ENCODE measurements at regions not wholly inside any gene's neighbourhood (a gene's known extent, or its start where the extent isn't known, plus 50 kb on each side); places are given as distances from the start of the nearest gene placed in this dataset.
"Not testable (repeated sequence)": the region's sequence is repeated elsewhere in the genome, so short reads cannot be mapped to it uniquely, and the experiment has no call there.

DNA sequence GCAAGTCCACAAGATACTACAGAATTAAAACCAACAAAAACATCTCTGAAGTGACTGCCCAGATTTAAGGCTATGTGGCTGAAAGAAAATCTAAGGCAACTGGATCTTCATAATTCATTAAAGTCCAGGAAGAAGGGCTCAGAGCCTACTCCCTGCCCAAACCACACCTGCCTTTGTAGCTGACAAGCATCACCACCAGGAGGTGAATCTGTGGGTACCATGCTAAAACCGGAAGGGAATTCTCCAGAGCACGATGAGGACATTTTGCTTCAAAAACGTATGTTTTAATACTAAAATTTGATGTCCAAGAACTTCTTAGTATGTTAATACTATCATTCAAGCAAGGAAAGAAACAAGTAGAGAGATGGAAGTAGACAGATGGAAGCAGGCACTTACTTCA, 495.9 kb upstream of the NECTIN3 start:
- DNase-seq: peak; percentile 3

DNA sequence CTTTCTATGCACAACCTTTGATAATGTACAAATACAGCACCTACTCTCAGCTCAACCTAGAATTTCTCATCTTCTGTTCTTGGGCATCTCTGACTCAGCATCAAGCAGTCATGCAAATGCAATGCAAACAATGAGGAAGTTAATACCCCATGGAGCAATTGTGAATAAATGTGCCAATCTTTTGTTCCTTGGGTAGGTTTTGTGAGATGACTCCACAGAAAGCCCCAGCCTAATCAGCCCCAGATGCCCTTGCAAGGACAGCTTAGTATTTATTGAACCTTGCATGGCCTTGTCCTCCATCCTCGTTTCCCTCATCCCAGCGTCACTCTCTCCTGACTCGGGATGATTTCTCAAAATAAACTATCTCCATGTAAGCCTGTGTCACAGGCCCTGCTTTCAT, 494.7 kb upstream of the NECTIN3 start:
- no peak for DNase-seq

DNA sequence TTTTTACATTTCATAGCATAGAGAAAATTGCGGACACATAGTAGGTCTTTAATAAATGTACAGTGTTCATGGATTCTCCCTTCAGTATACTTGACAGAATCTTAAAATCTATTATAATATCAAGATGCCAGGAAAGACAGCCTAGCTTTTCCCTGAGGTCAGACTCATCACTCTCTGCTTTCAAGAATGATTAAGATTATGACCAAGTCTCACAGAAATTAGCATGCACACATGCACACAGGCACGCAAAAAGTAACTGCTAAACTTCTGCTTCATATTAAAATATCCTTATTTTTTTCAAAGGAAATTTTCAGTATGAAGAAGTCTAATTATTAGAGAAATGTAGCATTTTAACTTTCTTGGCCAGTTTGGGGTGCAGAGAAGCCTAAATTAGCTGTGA, 493.8 kb upstream of the NECTIN3 start:
- DNase-seq: no peak

DNA sequence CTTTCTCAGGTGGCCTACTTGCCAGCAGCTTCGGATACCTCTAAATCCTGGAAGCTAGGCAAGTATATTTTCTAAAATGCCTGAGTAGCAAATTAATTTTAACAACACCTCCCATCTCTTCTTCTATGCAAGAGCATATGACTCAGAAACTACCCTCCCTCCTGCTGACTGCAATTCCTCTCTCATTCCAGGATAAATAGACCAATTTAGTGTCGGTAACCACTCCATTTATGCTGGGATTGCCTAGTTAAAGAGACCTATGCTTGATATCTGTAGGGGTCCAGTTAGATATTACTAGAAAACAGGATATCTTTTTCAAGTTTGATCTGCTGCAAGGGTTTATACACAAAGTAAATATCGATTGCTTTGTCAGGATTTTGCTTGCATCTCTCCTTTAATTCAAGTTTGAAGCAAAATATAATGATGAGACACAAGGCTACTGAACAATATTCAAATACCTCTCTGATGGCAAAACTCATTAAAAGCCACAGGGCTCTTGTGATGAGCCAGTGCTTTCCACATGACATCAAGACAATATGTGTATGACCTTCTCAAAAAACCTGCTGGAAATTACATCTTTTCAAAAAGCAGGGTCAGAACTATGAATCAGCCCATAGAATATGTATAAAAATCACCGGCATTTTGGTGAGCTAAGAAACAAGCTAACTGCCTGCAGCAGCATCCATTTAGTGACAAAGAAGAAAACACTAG, 491.6 kb upstream of the NECTIN3 start:
- DNase-seq: no peak

DNA sequence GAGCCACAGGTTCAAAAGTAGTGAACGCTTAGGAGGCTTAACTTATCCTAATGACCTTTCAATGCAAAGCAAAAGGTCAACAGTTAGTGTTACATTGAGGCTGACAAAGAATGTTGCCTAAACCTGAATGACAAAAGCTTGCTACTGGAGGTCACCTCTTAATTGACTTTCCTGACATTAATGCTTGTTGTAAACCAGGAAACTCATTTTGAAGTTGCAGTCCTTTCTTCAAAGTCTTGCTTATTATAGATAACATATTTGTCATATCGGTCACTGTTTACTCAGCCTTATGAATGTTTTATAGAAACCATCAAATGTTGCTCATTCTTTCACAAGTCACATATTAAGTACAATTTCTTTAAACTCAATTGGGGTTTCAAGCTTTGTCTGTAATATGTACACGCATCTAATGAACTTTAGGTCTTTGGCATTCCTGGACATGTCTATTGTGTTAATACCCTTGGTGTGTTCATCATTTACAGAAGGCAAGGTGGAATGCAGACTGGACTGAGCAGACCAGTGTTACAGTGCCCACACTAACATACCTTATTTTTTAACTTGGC, 488.2 kb upstream of the NECTIN3 start:
- no peak for DNase-seq

- DNase-seq: no peak
These were observed 482.7 kb upstream of the NECTIN3 start for GRCh38 chr3:110588906-110589305.

DNA sequence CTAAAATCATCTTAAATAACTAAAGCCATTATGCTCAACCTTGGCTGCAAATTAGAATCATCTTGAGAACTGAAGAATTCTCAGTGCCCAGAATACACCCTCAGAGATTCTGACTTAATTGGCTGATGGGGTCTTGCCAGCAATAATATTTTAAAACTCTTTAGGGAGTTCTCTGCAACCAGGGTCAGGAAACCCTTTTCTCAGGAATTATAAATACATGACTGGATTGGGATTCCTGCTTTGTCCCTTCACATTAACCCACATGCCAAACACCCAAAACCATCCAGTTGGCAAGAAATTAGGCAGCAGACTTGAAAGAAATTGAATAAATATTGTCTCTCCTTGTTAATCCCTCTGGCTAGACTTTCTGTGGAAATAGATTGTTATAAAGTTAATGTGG, 482.3 kb upstream of the NECTIN3 start:
- no peak for DNase-seq

GRCh38 chr3:110593749-110594148, 477.9 kb upstream of the NECTIN3 start:
- no peak for DNase-seq

DNA sequence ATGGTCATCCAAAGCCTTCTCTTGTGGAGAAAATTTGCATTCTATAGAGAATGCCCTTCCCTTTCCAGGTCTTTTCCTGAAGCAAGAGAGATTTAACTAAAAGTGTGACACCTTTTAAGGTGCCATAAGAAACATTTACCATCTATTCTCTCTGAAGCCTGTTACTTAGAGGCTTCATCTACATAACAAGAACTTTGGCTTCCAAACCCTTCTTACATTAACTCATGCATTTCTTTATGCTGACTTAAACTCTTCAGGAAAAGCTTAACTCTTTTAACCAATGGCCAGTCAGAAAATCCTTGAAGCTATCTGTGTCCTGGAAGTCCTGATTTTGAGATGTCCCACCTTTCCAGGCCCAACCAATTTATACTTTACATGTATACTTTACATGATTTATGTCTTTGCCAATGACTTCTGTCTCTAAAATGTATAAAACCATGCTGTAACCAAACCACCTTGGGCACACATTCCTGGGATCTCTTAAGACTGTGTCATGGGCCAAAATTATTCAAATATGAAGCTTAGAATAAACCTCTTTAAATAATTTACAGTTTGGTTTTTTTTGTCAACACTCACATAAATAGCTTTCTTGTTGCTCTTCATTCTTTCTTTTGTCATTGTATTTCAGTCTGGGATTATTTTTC, 472.6 kb upstream of the NECTIN3 start:
- DNase-seq: no peak

- no peak for DNase-seq
These were observed 463.1 kb upstream of the NECTIN3 start for GRCh38 chr3:110608566-110608965.

- no peak for DNase-seq
These were observed 459.6 kb upstream of the NECTIN3 start for GRCh38 chr3:110612045-110612444.

DNA sequence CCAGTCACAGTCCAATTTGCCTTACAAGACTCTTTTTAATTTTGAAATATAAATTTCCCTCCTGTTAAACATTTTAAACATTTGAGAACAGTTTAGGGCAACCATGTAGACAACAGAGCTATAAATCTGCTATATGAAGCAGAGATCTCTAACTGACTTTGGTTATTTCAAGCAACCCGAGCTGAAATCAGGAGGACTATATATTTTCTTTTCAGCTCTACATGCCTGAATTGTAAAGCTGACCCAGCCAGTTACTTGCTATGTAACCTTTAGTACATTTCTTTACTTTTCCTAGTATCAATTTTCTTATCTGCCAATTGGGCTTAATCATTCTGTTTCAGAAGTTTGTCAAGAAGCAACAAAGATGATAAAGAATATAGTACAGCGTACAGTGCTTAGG, 457.4 kb upstream of the NECTIN3 start:
- no peak for DNase-seq

GRCh38 chr3:110615454-110615853, 456.2 kb upstream of the NECTIN3 start:
- DNase-seq: no peak

DNA sequence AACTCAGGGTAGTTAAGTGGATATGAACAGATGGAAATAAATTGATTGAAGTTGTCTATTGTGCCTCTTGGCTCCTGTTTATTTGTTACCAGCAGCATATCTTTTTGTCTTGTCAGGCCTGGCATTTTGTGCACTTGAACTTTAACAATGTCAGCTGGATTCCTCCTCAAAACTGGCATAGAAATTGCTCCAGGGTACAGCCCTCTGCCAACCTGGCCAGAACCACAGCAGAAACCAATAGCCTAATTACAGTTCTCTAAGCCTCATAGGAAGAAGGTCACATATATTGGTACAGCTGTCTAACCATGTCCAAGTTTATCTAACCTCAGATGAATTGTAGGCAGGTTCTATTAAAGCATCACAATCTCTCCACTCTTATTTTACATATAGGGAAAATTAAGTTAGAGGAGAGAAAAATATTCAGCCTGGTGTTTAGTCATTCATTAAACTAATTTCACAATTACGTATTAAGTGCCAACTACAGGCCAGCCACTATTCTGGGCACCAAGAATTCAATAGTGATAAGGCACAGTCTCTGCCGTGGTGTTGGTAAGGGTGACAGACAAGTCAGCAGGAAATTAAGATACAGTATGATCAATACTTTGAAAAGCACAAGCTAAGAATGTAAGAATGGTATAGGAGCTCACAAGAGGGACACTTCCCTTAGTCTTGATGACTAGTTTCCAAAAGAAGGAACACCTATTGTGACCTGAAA, 452.9 kb upstream of the NECTIN3 start:
- no peak for DNase-seq

GRCh38 chr3:110620118-110620517, 451.5 kb upstream of the NECTIN3 start:
- DNase-seq: peak; percentile 80

DNA sequence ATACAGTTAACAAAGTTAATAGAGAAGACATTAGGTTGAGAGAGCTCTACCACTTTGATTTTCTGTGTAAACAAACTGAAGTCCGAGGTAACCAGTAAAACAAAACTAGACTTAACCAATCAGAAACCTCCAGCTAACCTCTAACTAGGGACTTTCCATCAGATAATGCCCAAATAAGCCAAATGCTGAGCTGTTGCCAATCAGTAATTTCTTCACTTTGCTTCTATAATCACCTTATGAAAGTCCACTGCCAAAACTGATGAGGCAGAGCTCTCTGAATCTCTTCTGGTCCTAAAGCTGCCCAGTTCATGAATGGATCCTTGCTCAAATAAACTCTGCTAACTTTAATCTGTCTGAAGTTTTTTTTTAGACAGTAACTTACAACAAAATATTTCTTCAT, 448.0 kb upstream of the NECTIN3 start:
- no peak for DNase-seq

- DNase-seq: no peak
These were observed 447.0 kb upstream of the NECTIN3 start for GRCh38 chr3:110624576-110624975.

GRCh38 chr3:110625201-110625747, 446.3 kb upstream of the NECTIN3 start:
- DNase-seq: no peak

DNA sequence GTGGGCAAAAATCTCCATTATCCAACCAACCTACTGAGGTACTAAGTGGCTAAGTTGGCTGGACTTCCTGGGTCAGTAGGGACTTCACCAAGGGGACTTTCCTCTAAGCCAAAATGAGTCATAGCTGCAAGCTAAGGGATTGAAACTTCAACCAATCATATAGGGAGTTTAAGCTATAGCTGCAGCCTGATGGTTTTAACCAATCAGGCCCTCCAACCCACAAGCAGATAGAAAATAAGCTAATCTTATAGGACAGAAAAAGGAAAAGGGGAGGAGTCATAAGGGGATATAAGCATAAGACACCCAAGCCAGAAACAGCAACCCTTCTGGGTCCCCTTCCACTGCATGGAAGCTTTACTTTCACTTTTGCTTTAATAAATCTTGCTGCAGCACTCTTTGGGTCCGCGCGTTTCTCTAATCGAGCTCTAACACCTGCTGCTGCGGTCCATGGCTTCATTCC, 444.9 kb upstream of the NECTIN3 start:
- not testable (repeated sequence) for DNase-seq

DNA sequence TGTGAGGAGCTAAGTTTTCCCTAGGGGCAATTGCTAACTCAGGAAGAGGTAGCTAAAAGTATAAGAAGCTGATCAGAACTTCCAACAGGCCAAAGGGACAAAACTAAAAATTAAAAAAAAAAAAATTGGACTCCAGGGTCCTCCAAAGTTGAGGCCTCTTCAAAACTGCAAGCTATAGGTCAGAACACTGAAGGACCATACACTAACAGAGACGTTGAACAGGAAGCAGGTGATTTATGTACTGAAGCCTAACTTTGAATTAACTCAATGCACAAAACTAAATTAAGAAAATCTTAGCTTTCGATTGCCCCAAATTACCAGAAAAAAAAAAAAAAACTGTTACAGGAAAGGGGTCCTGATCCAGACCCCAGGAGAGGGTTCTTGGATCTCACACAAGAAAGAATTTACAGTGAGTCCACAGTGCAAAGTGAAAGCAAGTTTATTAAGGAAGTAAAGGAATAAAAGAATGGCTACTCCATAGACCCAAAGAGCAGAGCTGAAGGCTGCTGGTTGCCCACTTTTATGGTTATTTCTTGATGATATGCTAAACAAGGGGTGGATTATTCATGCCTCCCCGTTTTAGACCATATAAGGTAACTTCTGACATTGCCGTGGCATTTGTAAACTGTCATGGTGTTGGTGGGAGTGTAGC, 442.8 kb upstream of the NECTIN3 start:
- DNase-seq: no peak

DNA sequence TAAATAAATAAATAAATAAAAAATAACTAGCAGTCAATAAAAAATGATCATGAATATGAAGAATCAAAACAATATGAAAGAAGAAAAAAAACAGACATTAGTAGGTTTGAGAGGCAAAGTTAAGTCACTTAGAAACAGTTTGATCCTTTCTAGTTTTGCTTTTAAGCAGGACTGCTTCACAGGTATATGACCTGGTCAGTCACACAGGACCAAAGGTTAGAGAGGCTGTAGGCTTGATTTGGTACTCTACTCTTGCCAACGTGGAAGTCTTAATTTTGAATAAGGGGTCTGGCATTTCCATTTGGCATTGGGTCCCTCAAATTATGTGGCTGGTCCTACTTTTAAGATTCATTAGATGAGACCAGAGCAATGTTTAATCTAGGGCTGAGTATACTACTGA, 441.7 kb upstream of the NECTIN3 start:
- DNase-seq: no peak

- no peak for DNase-seq
These were observed 427.4 kb upstream of the NECTIN3 start for GRCh38 chr3:110644203-110644602.

GRCh38 chr3:110646055-110646454, 425.6 kb upstream of the NECTIN3 start:
- DNase-seq: no peak

Data from NCI-H82 (cell line).